ENCODE measurements at regions not wholly inside any gene's neighbourhood (a gene's known extent, or its start where the extent isn't known, plus 50 kb on each side); places are given as distances from the start of the nearest gene placed in this dataset.

- Histone ChIP-seq H3K27me3 (ENCODE audit: insufficient read depth, low read length, poor library complexity, severe bottlenecking) (no peaks in the 10 kb centered on the region), H3K9ac (ENCODE audit: low read depth, low read length, poor library complexity, severe bottlenecking) (no peak overlapping the region), H4K20me1 (ENCODE audit: insufficient read depth, low read length, poor library complexity, severe bottlenecking) (no peaks in the 10 kb centered on the region), H3K9me3 (ENCODE audit: insufficient read depth, low read depth, low read length) (no peaks in the 10 kb centered on the region), H3K4me2 (ENCODE audit: low read depth, low read length, poor library complexity, severe bottlenecking) (no peak overlapping the region), H3K36me3 (ENCODE audit: insufficient read depth, low read length) (no peaks in the 10 kb centered on the region), H3F3A (ENCODE audit: low read depth) (no peaks in the 10 kb centered on the region), H3K4me3 (ENCODE audit: low read length, poor library complexity, severe bottlenecking) (no peak overlapping the region), H3K79me2 (ENCODE audit: insufficient read depth, low read length) (no peaks in the 10 kb centered on the region), H3K9me2 (replicated peaks; ENCODE audit: low read depth, low read length) (no peaks in the 10 kb centered on the region), H2AFZ (ENCODE audit: low read length) (no peak overlapping the region), H3K4me1 (ENCODE audit: insufficient read depth, low read length, poor library complexity, severe bottlenecking) (peaks cover 8% of the 10 kb centered on the region)
- TF ChIP-seq CTCF (conservative IDR thresholded peaks at IDR 0.05; ENCODE audit: low read length) (no peak), EZH2phosphoT487 (IDR thresholded peaks at IDR 0.05; ENCODE audit: borderline replicate concordance) (no peak)
Observed at GRCh38 chr2:8594731-8595427, 87.0 kb upstream of the ID2 start.

GRCh38 chr2:8595428-8595805 lies 86.4 kb upstream of the ID2 start:
- no peak overlapping the region for H3K4me3 ChIP-seq (ENCODE audit: low read length, poor library complexity, severe bottlenecking)
- H3K9ac ChIP-seq (ENCODE audit: low read depth, low read length, poor library complexity, severe bottlenecking) = no peak overlapping the region
- peaks cover 8% of the 10 kb centered on the region for H3K4me1 ChIP-seq (ENCODE audit: insufficient read depth, low read length, poor library complexity, severe bottlenecking)
- no peaks in the 10 kb centered on the region for H3K79me2 ChIP-seq (ENCODE audit: insufficient read depth, low read length)
- H4K20me1 ChIP-seq (ENCODE audit: insufficient read depth, low read length, poor library complexity, severe bottlenecking) = no peaks in the 10 kb centered on the region
- H3K27me3 ChIP-seq (ENCODE audit: insufficient read depth, low read length, poor library complexity, severe bottlenecking) = no peaks in the 10 kb centered on the region
- H3F3A ChIP-seq (ENCODE audit: low read depth) = no peaks in the 10 kb centered on the region
- TF ChIP-seq EZH2phosphoT487 (IDR thresholded peaks at IDR 0.05; ENCODE audit: borderline replicate concordance) = no peak
- H3K36me3 ChIP-seq (ENCODE audit: insufficient read depth, low read length) = no peaks in the 10 kb centered on the region
- no peak overlapping the region for H3K4me2 ChIP-seq (ENCODE audit: low read depth, low read length, poor library complexity, severe bottlenecking)
- no peaks in the 10 kb centered on the region for H3K9me3 ChIP-seq (ENCODE audit: insufficient read depth, low read depth, low read length)
- no peak overlapping the region for H2AFZ ChIP-seq (ENCODE audit: low read length)
- H3K9me2 ChIP-seq (replicated peaks; ENCODE audit: low read depth, low read length) = no peaks in the 10 kb centered on the region

GRCh38 chr2:8595811-8596600 lies 85.8 kb upstream of the ID2 start:
- H2AFZ ChIP-seq (ENCODE audit: low read length) = no peak overlapping the region
- H3K9me3 ChIP-seq (ENCODE audit: insufficient read depth, low read depth, low read length) = no peaks in the 10 kb centered on the region
- no peaks in the 10 kb centered on the region for H3K79me2 ChIP-seq (ENCODE audit: insufficient read depth, low read length)
- H3K9me2 ChIP-seq (replicated peaks; ENCODE audit: low read depth, low read length) = no peaks in the 10 kb centered on the region
- no peak overlapping the region for H3K4me2 ChIP-seq (ENCODE audit: low read depth, low read length, poor library complexity, severe bottlenecking)
- no peaks in the 10 kb centered on the region for H3F3A ChIP-seq (ENCODE audit: low read depth)
- H3K4me1 ChIP-seq (ENCODE audit: insufficient read depth, low read length, poor library complexity, severe bottlenecking) = peaks cover 8% of the 10 kb centered on the region
- H3K4me3 ChIP-seq (ENCODE audit: low read length, poor library complexity, severe bottlenecking) = no peak overlapping the region
- no peak overlapping the region for H3K9ac ChIP-seq (ENCODE audit: low read depth, low read length, poor library complexity, severe bottlenecking)
- no peaks in the 10 kb centered on the region for H3K27me3 ChIP-seq (ENCODE audit: insufficient read depth, low read length, poor library complexity, severe bottlenecking)
- H4K20me1 ChIP-seq (ENCODE audit: insufficient read depth, low read length, poor library complexity, severe bottlenecking) = no peaks in the 10 kb centered on the region
- H3K36me3 ChIP-seq (ENCODE audit: insufficient read depth, low read length) = no peaks in the 10 kb centered on the region
- no peak for TF ChIP-seq EZH2phosphoT487 (IDR thresholded peaks at IDR 0.05; ENCODE audit: borderline replicate concordance)
- TF ChIP-seq CTCF (conservative IDR thresholded peaks at IDR 0.05; ENCODE audit: low read length) = no peak

All from Loucy (cell line).